ENCODE measurements at regions not wholly inside any gene's neighbourhood (a gene's known extent, or its start where the extent isn't known, plus 50 kb on each side); places are given as distances from the start of the nearest gene placed in this dataset.

DNA sequence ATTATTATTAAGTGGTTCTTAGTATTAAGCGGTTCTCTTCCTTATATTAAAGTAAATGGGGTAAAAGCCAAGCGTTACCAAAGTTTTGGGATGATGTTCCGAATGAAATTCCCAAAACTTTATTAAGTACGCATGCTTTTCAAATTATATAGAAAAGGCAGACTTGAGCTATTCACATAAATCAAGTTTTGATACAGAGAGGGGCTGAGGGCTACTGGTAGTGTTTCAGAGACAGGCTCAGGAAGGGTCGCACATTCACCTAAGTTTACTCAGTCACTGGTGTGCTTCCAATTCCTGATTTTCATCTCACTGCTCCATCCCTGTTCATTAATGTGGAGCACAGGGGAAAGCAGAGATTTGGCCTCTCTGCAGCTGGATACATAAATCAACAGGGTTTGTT, 652.2 kb downstream of the QKI start:
- Histone ChIP-seq H3K4me2 (ENCODE audit: low read length) (no peak overlapping the region), H3K4me3 (ENCODE audit: low read length) (no peak overlapping the region), H3K9me3 (ENCODE audit: control insufficient read depth, insufficient read depth, low read length) (no peaks in the 10 kb centered on the region), H3K79me2 (ENCODE audit: control insufficient read depth, low read length) (no peaks in the 10 kb centered on the region), H3F3A (ENCODE audit: control insufficient read depth, insufficient read depth) (no peaks in the 10 kb centered on the region), H3K27me3 (ENCODE audit: control insufficient read depth, low read length) (no peaks in the 10 kb centered on the region), H3K9me2 (replicated peaks; ENCODE audit: control insufficient read depth, low read length) (no peaks in the 10 kb centered on the region), H4K20me1 (ENCODE audit: control insufficient read depth, insufficient read depth, low read depth, low read length) (no peaks in the 10 kb centered on the region), H3K36me3 (ENCODE audit: control insufficient read depth, low read length) (no peaks in the 10 kb centered on the region), H3K4me1 (ENCODE audit: control insufficient read depth, low read length) (no peaks in the 10 kb centered on the region), H3K27ac (ENCODE audit: low read depth, low read length) (no peak overlapping the region)
- no peak for TF ChIP-seq EZH2phosphoT487 (IDR thresholded peaks at IDR 0.05; ENCODE audit: borderline replicate concordance, low read length)
- no peak for TF ChIP-seq CTCF (IDR thresholded peaks at IDR 0.05; ENCODE audit: low read depth, low read length, poor library complexity, severe bottlenecking)

DNA sequence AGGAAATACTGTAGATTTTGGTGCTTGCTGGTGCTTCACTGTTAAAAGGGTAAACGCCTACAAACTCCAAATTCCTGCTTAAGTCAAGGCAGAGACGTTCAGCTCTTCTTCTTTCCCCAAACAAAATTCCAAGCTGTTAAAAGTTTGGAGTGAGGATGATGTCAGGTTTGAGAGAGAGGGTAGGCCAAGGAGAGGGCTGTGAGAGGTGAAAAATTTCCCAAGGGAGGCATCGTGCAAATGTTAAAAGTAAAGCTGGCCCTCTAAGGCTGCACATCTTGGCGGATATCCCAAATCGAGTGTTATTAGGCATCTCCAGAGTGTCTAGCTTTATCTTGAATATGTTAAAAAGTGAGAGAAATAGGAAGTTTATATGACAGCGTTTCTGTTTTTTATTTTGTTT, 651.8 kb downstream of the QKI start:
- H3K4me1 ChIP-seq (ENCODE audit: control insufficient read depth, low read length) = no peaks in the 10 kb centered on the region
- no peaks in the 10 kb centered on the region for H3K36me3 ChIP-seq (ENCODE audit: control insufficient read depth, low read length)
- no peaks in the 10 kb centered on the region for H4K20me1 ChIP-seq (ENCODE audit: control insufficient read depth, insufficient read depth, low read depth, low read length)
- no peak overlapping the region for H3K4me2 ChIP-seq (ENCODE audit: low read length)
- TF ChIP-seq EZH2phosphoT487 (IDR thresholded peaks at IDR 0.05; ENCODE audit: borderline replicate concordance, low read length) = no peak
- TF ChIP-seq CTCF (IDR thresholded peaks at IDR 0.05; ENCODE audit: low read depth, low read length, poor library complexity, severe bottlenecking) = no peak
- H3K9me2 ChIP-seq (replicated peaks; ENCODE audit: control insufficient read depth, low read length) = no peaks in the 10 kb centered on the region
- H3K4me3 ChIP-seq (ENCODE audit: low read length) = no peak overlapping the region
- H3K79me2 ChIP-seq (ENCODE audit: control insufficient read depth, low read length) = no peaks in the 10 kb centered on the region
- no peaks in the 10 kb centered on the region for H3K9me3 ChIP-seq (ENCODE audit: control insufficient read depth, insufficient read depth, low read length)
- no peaks in the 10 kb centered on the region for H3F3A ChIP-seq (ENCODE audit: control insufficient read depth, insufficient read depth)
- no peaks in the 10 kb centered on the region for H3K27me3 ChIP-seq (ENCODE audit: control insufficient read depth, low read length)
- no peak overlapping the region for H3K27ac ChIP-seq (ENCODE audit: low read depth, low read length)

DNA sequence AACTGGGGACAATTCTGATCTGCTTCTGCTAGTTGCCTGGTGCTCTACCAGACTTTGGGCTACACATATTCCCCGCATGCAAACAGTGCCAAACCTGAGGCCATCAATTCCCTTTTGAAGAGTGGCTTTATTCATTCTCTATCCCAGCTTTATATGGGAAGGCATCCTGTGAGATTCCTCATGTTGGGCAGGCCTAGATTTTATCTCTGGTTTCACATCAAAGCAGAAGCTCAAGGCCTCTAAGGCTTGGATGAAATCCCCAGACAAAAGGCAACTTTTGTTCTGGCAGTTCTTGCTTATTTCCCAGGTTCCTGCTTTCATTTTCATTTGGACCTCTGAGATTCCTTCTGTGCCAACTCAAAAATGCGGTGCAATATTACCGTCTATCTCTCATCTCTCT, 648.8 kb downstream of the QKI start:
- Histone ChIP-seq H3K4me3 (ENCODE audit: low read length) (no peak overlapping the region), H3K4me2 (ENCODE audit: low read length) (no peak overlapping the region), H3K27ac (ENCODE audit: low read depth, low read length) (no peak overlapping the region), H3F3A (ENCODE audit: control insufficient read depth, insufficient read depth) (no peaks in the 10 kb centered on the region), H3K79me2 (ENCODE audit: control insufficient read depth, low read length) (no peaks in the 10 kb centered on the region), H3K9me3 (ENCODE audit: control insufficient read depth, insufficient read depth, low read length) (no peaks in the 10 kb centered on the region), H3K9me2 (replicated peaks; ENCODE audit: control insufficient read depth, low read length) (no peaks in the 10 kb centered on the region), H3K4me1 (ENCODE audit: control insufficient read depth, low read length) (no peaks in the 10 kb centered on the region), H3K36me3 (ENCODE audit: control insufficient read depth, low read length) (no peaks in the 10 kb centered on the region), H3K27me3 (ENCODE audit: control insufficient read depth, low read length) (no peaks in the 10 kb centered on the region), H4K20me1 (ENCODE audit: control insufficient read depth, insufficient read depth, low read depth, low read length) (no peaks in the 10 kb centered on the region)
- TF ChIP-seq CTCF (IDR thresholded peaks at IDR 0.05; ENCODE audit: low read depth, low read length, poor library complexity, severe bottlenecking) = no peak
- no peak for TF ChIP-seq EZH2phosphoT487 (IDR thresholded peaks at IDR 0.05; ENCODE audit: borderline replicate concordance, low read length)

DNA sequence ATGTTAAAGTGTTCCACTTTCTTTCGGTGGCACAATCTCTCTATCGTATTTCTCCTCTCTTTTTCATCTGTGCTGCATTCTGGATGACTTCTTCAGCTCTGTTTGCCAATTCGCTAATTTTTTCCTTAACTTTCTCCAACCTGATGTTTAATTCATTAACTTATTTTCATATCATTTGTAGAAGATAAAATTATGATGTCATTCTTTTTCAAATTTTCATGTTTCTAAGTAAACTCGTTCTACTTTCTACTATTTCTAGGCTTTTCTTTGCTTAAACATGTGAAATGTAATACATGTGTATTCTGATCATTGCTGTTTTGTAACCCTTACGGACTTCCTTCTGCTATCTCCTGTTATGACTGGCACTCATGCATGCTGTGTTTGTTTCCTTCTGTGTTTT, 648.4 kb downstream of the QKI start:
- Histone ChIP-seq H3K4me1 (ENCODE audit: control insufficient read depth, low read length) (no peaks in the 10 kb centered on the region), H4K20me1 (ENCODE audit: control insufficient read depth, insufficient read depth, low read depth, low read length) (no peaks in the 10 kb centered on the region), H3K79me2 (ENCODE audit: control insufficient read depth, low read length) (no peaks in the 10 kb centered on the region), H3F3A (ENCODE audit: control insufficient read depth, insufficient read depth) (no peaks in the 10 kb centered on the region), H3K36me3 (ENCODE audit: control insufficient read depth, low read length) (no peaks in the 10 kb centered on the region), H3K27me3 (ENCODE audit: control insufficient read depth, low read length) (no peaks in the 10 kb centered on the region), H3K9me3 (ENCODE audit: control insufficient read depth, insufficient read depth, low read length) (no peaks in the 10 kb centered on the region), H3K4me2 (ENCODE audit: low read length) (no peak overlapping the region), H3K27ac (ENCODE audit: low read depth, low read length) (no peak overlapping the region), H3K9me2 (replicated peaks; ENCODE audit: control insufficient read depth, low read length) (no peaks in the 10 kb centered on the region), H3K4me3 (ENCODE audit: low read length) (no peak overlapping the region)
- TF ChIP-seq CTCF (IDR thresholded peaks at IDR 0.05; ENCODE audit: low read depth, low read length, poor library complexity, severe bottlenecking) (no peak), EZH2phosphoT487 (IDR thresholded peaks at IDR 0.05; ENCODE audit: borderline replicate concordance, low read length) (no peak)
